ENCODE measurements at regions not wholly inside any gene's neighbourhood (a gene's known extent, or its start where the extent isn't known, plus 50 kb on each side); places are given as distances from the start of the nearest gene placed in this dataset.

DNA sequence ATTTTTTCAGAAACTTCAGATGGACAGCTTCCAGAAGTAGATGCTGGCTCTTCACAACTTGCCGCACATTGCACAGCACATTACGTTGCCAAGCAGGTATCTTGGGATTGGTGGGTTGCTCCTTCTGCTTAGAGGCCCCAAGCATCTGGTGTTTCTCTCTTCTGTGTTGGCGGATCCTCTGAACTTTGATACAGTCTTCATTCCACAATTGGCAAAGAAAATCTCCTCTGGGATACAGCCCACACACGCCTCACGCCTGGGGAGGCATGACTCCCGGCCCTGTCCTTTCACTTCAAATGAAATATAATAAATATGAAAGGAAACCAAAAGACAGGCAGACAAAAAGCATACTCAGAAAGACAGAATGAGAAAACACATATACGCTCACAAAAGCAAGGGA is 72.3 kb upstream of the PPP2R5A start:
- TF ChIP-seq POLR2A (IDR thresholded peaks at IDR 0.05) = no peak
- TF ChIP-seq, protein P1, sequence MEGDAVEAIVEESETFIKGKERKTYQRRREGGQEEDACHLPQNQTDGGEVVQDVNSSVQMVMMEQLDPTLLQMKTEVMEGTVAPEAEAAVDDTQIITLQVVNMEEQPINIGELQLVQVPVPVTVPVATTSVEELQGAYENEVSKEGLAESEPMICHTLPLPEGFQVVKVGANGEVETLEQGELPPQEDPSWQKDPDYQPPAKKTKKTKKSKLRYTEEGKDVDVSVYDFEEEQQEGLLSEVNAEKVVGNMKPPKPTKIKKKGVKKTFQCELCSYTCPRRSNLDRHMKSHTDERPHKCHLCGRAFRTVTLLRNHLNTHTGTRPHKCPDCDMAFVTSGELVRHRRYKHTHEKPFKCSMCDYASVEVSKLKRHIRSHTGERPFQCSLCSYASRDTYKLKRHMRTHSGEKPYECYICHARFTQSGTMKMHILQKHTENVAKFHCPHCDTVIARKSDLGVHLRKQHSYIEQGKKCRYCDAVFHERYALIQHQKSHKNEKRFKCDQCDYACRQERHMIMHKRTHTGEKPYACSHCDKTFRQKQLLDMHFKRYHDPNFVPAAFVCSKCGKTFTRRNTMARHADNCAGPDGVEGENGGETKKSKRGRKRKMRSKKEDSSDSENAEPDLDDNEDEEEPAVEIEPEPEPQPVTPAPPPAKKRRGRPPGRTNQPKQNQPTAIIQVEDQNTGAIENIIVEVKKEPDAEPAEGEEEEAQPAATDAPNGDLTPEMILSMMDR (IDR thresholded peaks at IDR 0.05 in 4 of 5, conservative IDR thresholded peaks at IDR 0.05 in 1 of 5) = no peak
